Trophoblast cell (in vitro differentiated cells and primary cell): ENCODE measurements at regions not wholly inside any gene's neighbourhood (a gene's known extent, or its start where the extent isn't known, plus 50 kb on each side); places are given as distances from the start of the nearest gene placed in this dataset.
A peak's percentile ranks its signal among the peaks of the same experiment; 100 is the strongest.

Experiments
- DNase-seq, 2 donors: peaks; one replicate each; pipeline ENCODE4 v3.0.0-alpha.2; 2016
- H2AFZ ChIP-seq: 2 replicates; pipeline ENCODE4 v1.6.1; 2013; ENCODE audit warnings: low read length, moderate library complexity, mild to moderate bottlenecking; ENCODE audit not compliant: insufficient read depth, poor library complexity
- H2AK5ac ChIP-seq: 2 replicates; pipeline ENCODE4 v1.6.1; 2013; ENCODE audit warnings: mild to moderate bottlenecking, low read length
- H2BK120ac ChIP-seq: 2 replicates; pipeline ENCODE4 v1.6.1; 2013; ENCODE audit warnings: low read length, mild to moderate bottlenecking, moderate library complexity; ENCODE audit not compliant: insufficient read depth, poor library complexity
- H2BK12ac ChIP-seq: 2 replicates; pipeline ENCODE4 v1.6.1; 2013; ENCODE audit warnings: mild to moderate bottlenecking, low read length, moderate library complexity
- H2BK5ac ChIP-seq: 2 replicates; pipeline ENCODE4 v1.6.1; 2013; ENCODE audit warnings: low read length, low read depth, moderate library complexity, mild to moderate bottlenecking; ENCODE audit not compliant: poor library complexity
- H3K14ac ChIP-seq: 2 replicates; pipeline ENCODE4 v1.6.1; 2013; ENCODE audit warnings: mild to moderate bottlenecking, low read length
- H3K18ac ChIP-seq: 2 replicates; pipeline ENCODE4 v1.6.1; 2013; ENCODE audit warnings: mild to moderate bottlenecking, low read length
- H3K23ac ChIP-seq: 2 replicates; pipeline ENCODE4 v1.6.1; 2013; ENCODE audit warnings: low read length
- H3K27ac ChIP-seq: 2 replicates; pipeline ENCODE4 v1.5.1; 2013; ENCODE audit warnings: low read depth, mild to moderate bottlenecking, inconsistent platforms, low read length, moderate library complexity
- H3K27me3 ChIP-seq: 2 replicates; pipeline ENCODE4 v1.6.1; 2013; ENCODE audit warnings: inconsistent platforms, mild to moderate bottlenecking, low read length, moderate library complexity; ENCODE audit not compliant: insufficient read depth
- H3K36me3 ChIP-seq, 2 experiments: 1 replicate in 1 of 2; 2 replicates in 1 of 2; pipeline ENCODE4 v1.6.1; 2013; ENCODE audit warnings: low read length in 2 of 2, mild to moderate bottlenecking in 2 of 2, moderate library complexity in 1 of 2; ENCODE audit not compliant: insufficient read depth in 2 of 2, control insufficient read depth in 1 of 2
- H3K4ac ChIP-seq: 2 replicates; pipeline ENCODE4 v1.6.1; 2013; ENCODE audit warnings: low read depth, mild to moderate bottlenecking, low read length, moderate library complexity
- H3K4me1 ChIP-seq, 2 experiments: 1 replicate in 1 of 2; 2 replicates in 1 of 2; pipeline ENCODE4 v1.6.1; 2013; ENCODE audit warnings: low read length in 2 of 2, mild to moderate bottlenecking in 2 of 2, moderate library complexity in 1 of 2; ENCODE audit not compliant: insufficient read depth in 2 of 2, control insufficient read depth in 1 of 2
- H3K4me2 ChIP-seq: 2 replicates; pipeline ENCODE4 v1.6.1; 2013; ENCODE audit warnings: inconsistent platforms, mild to moderate bottlenecking, low read length, moderate library complexity
- H3K4me3 ChIP-seq: 2 replicates; pipeline ENCODE4 v1.5.1; 2013; ENCODE audit warnings: mild to moderate bottlenecking, low read depth, low read length, inconsistent platforms
- H3K79me1 ChIP-seq: one replicate; pipeline ENCODE4 v1.6.1; 2013; ENCODE audit warnings: low read length
- H3K79me2 ChIP-seq: 2 replicates; pipeline ENCODE4 v1.6.1; 2013; ENCODE audit warnings: low read length, mild to moderate bottlenecking; ENCODE audit not compliant: control insufficient read depth, insufficient read depth, poor library complexity
- H3K9ac ChIP-seq: 2 replicates; pipeline ENCODE4 v1.6.1; 2013; ENCODE audit warnings: mild to moderate bottlenecking, low read length
- H3K9me3 ChIP-seq: 2 replicates; pipeline ENCODE4 v1.6.1; 2013; ENCODE audit warnings: low read depth, mild to moderate bottlenecking, control low read depth, inconsistent platforms, low read length; ENCODE audit not compliant: insufficient read depth
- H4K12ac ChIP-seq: 2 replicates; pipeline ENCODE4 v1.6.1; 2013; ENCODE audit warnings: low read depth, mild to moderate bottlenecking, low read length, moderate library complexity
- H4K8ac ChIP-seq: 2 replicates; pipeline ENCODE4 v1.6.1; 2013; ENCODE audit warnings: low read depth, mild to moderate bottlenecking, low read length, moderate library complexity
- H4K91ac ChIP-seq: one replicate; pipeline ENCODE4 v1.6.1; 2013; ENCODE audit warnings: low read depth, mild to moderate bottlenecking, low read length, moderate library complexity
- WGBS: extraction: QIAGEN DNeasy Blood & Tissue Kit; methylation state at CpG from one replicate; pipeline ENCODE4 v1.1.7; 2013; ENCODE audit warnings: missing lambda C conversion rate; ENCODE audit not compliant: insufficient read length, insufficient coverage; ENCODE audit errors: extremely low coverage; 5-methylcytosine and 5-hydroxymethylcytosine counted together

GRCh38 chr12:58412461-58413060, 471.2 kb downstream of the ATP23 start:
- Histone ChIP-seq H4K12ac (no peak overlapping the region), H3K4ac (no peak overlapping the region), H2AFZ (no peak overlapping the region), H3K9me3 (no peaks in the 10 kb centered on the region), H2AK5ac (no peak overlapping the region), H2BK12ac (no peak overlapping the region), H3K18ac (no peak overlapping the region), H3K4me1 (peaks cover 0 to 7% of the 10 kb centered on the region in 2 experiments), H3K23ac (no peak overlapping the region), H4K91ac (no peak overlapping the region), H3K79me2 (no peaks in the 10 kb centered on the region), H3K79me1 (peaks cover 1% of the 10 kb centered on the region), H3K36me3 (no peaks in the 10 kb centered on the region), H2BK5ac (no peak overlapping the region), H3K4me3 (no peak overlapping the region), H2BK120ac (no peak overlapping the region), H3K9ac (no peak overlapping the region), H3K4me2 (no peak overlapping the region), H3K14ac (no peak overlapping the region), H4K8ac (no peak overlapping the region), H3K27me3 (no peaks in the 10 kb centered on the region), H3K27ac (no peak overlapping the region)
- no CpG with 5 or more reads among the region's 2 CpGs for WGBS
- DNase-seq = peak; percentile 30 to 60

- no peak overlapping the region for H3K4ac ChIP-seq
- peak overlapping the region; percentile 50 for H2BK12ac ChIP-seq
- H2BK120ac ChIP-seq = no peak overlapping the region
- H3K23ac ChIP-seq = no peak overlapping the region
- no peak overlapping the region for H2BK5ac ChIP-seq
- no peak overlapping the region for H3K14ac ChIP-seq
- no peaks in the 10 kb centered on the region for H3K79me2 ChIP-seq
- peak overlapping the region; percentile 37 for H3K27ac ChIP-seq
- WGBS = no CpG with 5 or more reads among the region's 1 CpG
- H3K27me3 ChIP-seq = no peaks in the 10 kb centered on the region
- no peak overlapping the region for H4K91ac ChIP-seq
- no peak overlapping the region for H3K18ac ChIP-seq
- no peak overlapping the region for H3K9ac ChIP-seq
- H3K4me3 ChIP-seq = no peak overlapping the region
- H3K9me3 ChIP-seq = no peaks in the 10 kb centered on the region
- H4K12ac ChIP-seq = no peak overlapping the region
- no peak overlapping the region for H3K4me2 ChIP-seq
- no peak overlapping the region for H2AFZ ChIP-seq
- no peak overlapping the region for H4K8ac ChIP-seq
- no peaks in the 10 kb centered on the region for H3K36me3 ChIP-seq
- H2AK5ac ChIP-seq = no peak overlapping the region
- H3K4me1 ChIP-seq = peaks cover 0 to 7% of the 10 kb centered on the region in 2 experiments
- peak; percentile 22 to 63 for DNase-seq
- H3K79me1 ChIP-seq = peaks cover 1% of the 10 kb centered on the region
Measured at GRCh38 chr12:58413794-58414193, 472.4 kb downstream of the ATP23 start.

GRCh38 chr12:58414398-58414871, 473.1 kb downstream of the ATP23 start:
- Histone ChIP-seq H3K18ac (no peak overlapping the region), H2AFZ (no peak overlapping the region), H3K9ac (no peak overlapping the region), H2BK12ac (no peak overlapping the region), H4K8ac (no peak overlapping the region), H4K91ac (no peak overlapping the region), H3K4ac (no peak overlapping the region), H3K36me3 (no peaks in the 10 kb centered on the region), H3K4me2 (no peak overlapping the region), H3K4me3 (no peak overlapping the region), H3K23ac (no peak overlapping the region), H4K12ac (no peak overlapping the region), H3K79me2 (no peaks in the 10 kb centered on the region), H2BK5ac (no peak overlapping the region), H3K27ac (no peak overlapping the region), H2AK5ac (no peak overlapping the region), H2BK120ac (no peak overlapping the region), H3K79me1 (peaks cover 1% of the 10 kb centered on the region), H3K9me3 (peaks cover 3% of the 10 kb centered on the region), H3K4me1 (peaks cover 0 to 7% of the 10 kb centered on the region in 2 experiments), H3K27me3 (no peaks in the 10 kb centered on the region), H3K14ac (no peak overlapping the region)
- no peak for DNase-seq
- WGBS = no CpG with 5 or more reads among the region's 2 CpGs

- no peak overlapping the region for H2AFZ ChIP-seq
- peaks cover 0 to 9% of the 10 kb centered on the region in 2 experiments for H3K4me1 ChIP-seq
- peaks cover 1% of the 10 kb centered on the region for H3K79me1 ChIP-seq
- H2BK120ac ChIP-seq = no peak overlapping the region
- no peak overlapping the region for H3K14ac ChIP-seq
- H3K4me3 ChIP-seq = no peak overlapping the region
- peak overlapping the region; percentile 11 for H2BK12ac ChIP-seq
- H3K9me3 ChIP-seq = peaks cover 3% of the 10 kb centered on the region
- no peaks in the 10 kb centered on the region for H3K79me2 ChIP-seq
- no peak overlapping the region for H3K4me2 ChIP-seq
- no peak overlapping the region for H3K9ac ChIP-seq
- peak overlapping the region; percentile 49 for H3K4ac ChIP-seq
- no peaks in the 10 kb centered on the region for H3K27me3 ChIP-seq
- peak overlapping the region; percentile 40 for H2AK5ac ChIP-seq
- H4K8ac ChIP-seq = peak overlapping the region; percentile 62
- DNase-seq = no peak
- peak overlapping the region; percentile 7 for H4K91ac ChIP-seq
- H3K27ac ChIP-seq = no peak overlapping the region
- no peaks in the 10 kb centered on the region for H3K36me3 ChIP-seq
- H2BK5ac ChIP-seq = no peak overlapping the region
- no peak overlapping the region for H3K23ac ChIP-seq
- H3K18ac ChIP-seq = no peak overlapping the region
- no peak overlapping the region for H4K12ac ChIP-seq
Measured at GRCh38 chr12:58415716-58416115, 474.3 kb downstream of the ATP23 start.
